NCI-H510A treated with DMSO at 0.1 percent for 48 hours (cell line): ENCODE measurements at regions not wholly inside any gene's neighbourhood (a gene's known extent, or its start where the extent isn't known, plus 50 kb on each side); places are given as distances from the start of the nearest gene placed in this dataset.
"Not testable (repeated sequence)": the region's sequence is repeated elsewhere in the genome, so short reads cannot be mapped to it uniquely, and the experiment has no call there.

ENCODE experiments used
- DNase-seq: peaks from one replicate; lab custom pipeline; 2025; lab: John Stamatoyannopoulos, UW

DNA sequence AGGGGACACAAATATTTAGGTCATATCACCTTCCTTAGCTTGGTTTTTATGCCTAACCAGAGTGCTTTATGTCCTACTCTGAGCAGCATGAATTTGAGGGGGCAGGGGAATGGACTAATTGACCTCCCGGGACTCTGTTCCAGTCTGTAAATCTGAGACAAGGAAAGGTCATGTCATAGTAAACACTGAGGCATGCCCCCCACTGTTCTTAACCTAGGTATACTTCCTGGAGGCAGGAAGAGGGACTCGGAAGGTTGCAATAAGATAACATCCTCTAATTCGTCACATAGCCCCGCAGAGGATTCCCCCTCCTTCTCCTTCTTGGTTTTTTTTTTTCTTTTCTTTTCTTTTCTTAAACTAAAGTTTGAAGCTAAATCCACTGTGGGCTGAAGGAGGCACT, 540.3 kb upstream of the CADM1 start:
- DNase-seq = no peak

GRCh38 chr11:116043857-116044256, 539.6 kb upstream of the CADM1 start:
- no peak for DNase-seq

DNA sequence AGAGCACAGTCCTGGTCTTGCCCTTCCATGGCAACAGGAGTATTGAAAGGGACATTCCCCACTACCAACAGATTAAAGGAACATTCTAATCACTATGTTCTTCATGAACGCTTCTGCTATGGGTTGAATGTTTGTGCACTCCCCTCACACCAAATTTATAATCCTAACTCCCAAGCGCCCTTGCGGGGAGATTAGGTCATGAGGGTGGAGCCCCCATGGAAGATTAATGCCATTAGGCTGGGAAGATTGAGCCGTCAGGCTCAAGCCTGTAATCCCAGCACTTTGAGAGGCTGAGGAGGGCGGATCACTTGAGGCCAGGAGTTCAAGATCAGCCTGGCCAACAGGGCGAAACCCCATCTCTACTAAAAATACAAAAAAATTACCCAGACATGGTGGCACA, 538.8 kb upstream of the CADM1 start:
- DNase-seq = not testable (repeated sequence)

- DNase-seq = no peak
Measured at GRCh38 chr11:116042146-116042545, 537.9 kb upstream of the CADM1 start.

- DNase-seq = no peak
Measured at GRCh38 chr11:116037861-116038260, 533.6 kb upstream of the CADM1 start.

GRCh38 chr11:116035977-116036376, 531.8 kb upstream of the CADM1 start:
- peak; percentile 98 for DNase-seq

DNA sequence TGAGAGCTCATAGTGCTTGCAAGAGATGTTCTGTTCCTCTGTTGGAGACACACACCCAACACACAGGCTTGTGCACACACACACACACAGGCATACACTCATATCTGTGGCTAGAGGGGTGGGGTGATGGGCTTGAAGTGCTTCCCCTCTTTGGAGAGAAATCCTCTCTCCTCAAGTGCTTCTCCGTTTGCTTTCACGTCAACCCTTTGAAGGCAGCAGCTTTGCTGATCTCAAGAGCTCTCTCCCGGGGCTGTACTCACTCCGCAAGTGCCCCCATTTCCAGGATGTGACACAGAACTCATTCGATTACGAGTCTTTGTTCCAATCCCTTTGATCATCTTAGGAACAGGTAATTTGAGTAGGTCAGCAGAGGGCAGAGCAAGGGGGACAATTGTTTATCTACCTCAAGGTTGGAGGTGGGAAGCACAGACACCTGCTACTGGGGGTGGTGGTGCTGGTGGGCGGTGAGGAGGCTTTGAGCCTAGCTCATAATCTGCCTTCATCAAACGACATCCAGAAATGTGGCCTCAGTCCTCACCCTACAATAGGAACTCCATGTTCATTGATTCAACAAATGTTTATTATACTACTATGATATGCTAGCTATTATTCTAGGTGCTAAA, 529.8 kb upstream of the CADM1 start:
- DNase-seq = peak; percentile 98

GRCh38 chr11:116030697-116031331, 526.6 kb upstream of the CADM1 start:
- no peak for DNase-seq

DNA sequence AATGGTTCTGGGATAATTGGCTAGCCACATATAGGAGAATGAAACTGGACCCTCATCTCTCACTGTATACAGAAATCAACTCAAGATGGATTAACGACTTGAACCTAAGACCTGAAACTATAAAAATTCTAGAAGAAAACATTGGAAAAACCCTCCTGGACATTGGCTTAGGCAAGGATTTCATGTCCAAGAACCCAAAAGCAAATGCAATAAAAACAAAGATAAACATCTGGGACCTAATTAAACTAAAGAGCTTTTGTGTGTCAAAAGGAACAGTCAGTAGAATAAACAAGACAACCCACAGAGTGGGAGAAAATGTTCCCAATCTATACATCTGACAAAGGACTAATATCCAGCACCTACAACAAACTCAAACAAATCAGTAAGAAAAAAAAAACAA, 524.3 kb upstream of the CADM1 start:
- DNase-seq = not testable (repeated sequence)

DNA sequence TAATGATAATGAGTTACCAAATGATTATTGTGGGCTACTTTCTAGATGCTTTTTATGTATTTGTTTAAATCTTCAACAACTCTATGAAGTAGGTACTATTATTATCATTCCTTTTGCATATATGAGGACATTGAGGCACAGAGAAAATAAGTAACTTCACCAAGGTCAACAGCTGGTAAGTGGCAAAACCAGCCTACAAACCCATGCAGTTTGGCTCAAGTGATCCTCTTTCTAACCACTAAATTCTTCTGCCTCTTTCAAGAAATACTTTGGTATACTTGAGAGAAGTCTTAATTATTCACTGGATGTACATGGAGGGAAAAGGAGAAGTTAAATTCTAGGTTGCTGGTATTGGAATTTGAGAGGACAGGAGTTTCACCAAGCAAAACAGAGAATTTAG, 495.2 kb upstream of the CADM1 start:
- DNase-seq = no peak

DNA sequence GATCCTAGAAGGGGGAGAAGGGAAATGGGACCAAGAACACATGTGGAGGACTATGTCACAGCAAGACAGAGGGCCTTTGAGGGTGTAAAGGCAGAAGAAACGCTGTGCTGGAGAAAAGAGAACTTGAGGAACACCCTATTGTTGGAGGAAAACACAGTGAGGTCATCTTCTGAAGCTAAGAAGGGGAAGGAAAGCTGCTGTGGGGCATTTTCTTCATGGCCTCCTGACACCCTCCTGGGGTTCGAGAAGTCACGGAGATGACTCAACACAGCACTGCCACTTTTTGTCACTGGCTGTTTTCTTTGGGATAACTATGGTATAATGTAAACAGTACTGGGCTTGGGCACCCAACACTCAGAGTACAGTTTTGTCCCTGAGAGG, 492.6 kb upstream of the CADM1 start:
- no peak for DNase-seq

- no peak for DNase-seq
Measured at GRCh38 chr11:115996125-115996807, 492.1 kb upstream of the CADM1 start.

DNA sequence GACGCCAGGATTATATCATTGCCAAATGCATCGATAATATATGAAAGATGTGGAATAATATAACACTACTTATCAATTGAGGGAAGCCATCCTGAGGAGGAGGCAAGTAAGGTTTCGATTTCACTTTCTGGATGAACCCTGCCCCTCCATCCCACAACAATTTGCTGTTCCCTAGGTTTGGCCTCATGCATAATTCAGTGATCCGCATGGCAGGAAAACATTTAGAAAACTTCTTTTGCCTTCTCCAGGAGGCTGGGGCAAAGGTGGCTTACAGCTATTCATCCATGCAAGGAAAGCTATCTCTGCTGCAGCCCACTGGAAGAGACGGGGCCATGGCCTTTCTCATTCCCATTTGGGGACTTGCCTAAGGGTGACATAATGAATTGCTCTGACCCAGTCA, 489.4 kb upstream of the CADM1 start:
- no peak for DNase-seq

- DNase-seq = no peak
Measured at GRCh38 chr11:115990004-115990447, 485.8 kb upstream of the CADM1 start.

- DNase-seq = no peak
Measured at GRCh38 chr11:115985896-115986295, 481.7 kb upstream of the CADM1 start.

- no peak for DNase-seq
Measured at GRCh38 chr11:115984228-115984627, 480.0 kb upstream of the CADM1 start.

- DNase-seq = no peak
Measured at GRCh38 chr11:115982666-115983065, 478.5 kb upstream of the CADM1 start.

DNA sequence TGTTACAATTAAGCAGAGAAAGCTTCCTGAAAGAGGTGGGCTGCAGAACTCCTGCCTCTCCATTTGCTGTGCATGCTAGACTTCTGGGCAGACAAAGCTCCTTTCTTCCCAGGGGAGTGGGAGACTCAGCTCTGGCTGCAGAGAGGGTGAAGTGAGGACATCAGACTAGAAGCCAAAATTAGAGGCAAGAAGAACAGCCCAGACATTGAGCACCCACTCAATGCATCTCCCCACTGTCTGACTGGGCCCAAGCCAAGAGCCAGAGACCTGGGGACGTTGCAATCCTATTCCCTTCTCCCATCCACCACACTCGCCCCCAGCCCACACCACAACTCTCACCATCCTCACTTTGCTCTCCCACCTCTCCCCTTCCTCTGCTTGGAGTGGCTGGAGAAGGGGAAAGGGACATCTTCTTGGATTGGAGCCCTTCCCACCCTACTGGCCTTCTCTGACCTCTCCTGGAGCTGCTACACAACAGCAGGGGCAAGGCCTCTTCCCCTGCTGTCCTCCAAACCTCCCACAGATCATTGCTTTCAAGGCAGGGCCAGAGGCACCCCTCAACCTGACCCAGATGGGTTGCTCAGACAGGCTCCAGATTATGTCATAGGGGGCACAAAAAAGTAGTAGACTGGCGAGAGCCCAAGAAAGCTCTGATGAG, 477.7 kb upstream of the CADM1 start:
- no peak for DNase-seq

GRCh38 chr11:115981104-115981481, 476.9 kb upstream of the CADM1 start:
- no peak for DNase-seq

DNA sequence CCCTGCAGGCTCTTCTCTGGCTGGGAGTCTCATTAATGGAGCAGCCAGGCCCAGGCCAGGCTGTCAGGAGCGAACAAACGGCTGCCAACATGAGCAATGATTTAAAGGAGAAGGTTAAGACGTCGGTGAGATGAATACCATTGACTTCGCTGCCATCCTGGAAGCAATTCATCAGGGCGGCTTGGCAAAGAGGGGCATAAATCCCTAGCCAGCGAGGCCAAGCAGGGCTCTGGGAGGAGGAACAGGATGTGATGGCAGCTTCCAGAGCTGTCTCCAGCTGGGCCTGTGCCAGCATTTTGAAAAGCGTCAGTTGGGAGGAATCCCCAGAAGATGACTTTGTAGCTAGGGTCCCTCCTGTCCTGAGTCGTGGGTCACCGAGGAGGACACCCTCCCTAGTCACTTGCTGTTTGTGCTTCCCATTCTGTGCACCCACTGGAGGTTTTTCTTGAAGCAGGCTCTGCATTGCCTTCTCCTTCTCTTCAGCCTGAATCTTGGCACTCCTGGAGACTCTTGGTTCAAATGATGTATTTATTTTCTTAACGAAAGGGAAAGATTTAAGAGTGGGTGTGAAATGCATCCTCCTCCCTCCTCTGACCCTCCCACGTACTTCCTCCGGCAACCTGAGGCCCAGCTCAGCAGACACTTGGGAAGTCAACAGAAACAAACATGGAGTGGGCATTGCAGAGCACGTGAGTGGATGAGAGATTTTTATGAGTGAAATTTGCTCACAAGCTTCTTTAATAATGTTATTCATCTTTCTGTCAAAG, 476.3 kb upstream of the CADM1 start:
- DNase-seq = peak; percentile 13

DNA sequence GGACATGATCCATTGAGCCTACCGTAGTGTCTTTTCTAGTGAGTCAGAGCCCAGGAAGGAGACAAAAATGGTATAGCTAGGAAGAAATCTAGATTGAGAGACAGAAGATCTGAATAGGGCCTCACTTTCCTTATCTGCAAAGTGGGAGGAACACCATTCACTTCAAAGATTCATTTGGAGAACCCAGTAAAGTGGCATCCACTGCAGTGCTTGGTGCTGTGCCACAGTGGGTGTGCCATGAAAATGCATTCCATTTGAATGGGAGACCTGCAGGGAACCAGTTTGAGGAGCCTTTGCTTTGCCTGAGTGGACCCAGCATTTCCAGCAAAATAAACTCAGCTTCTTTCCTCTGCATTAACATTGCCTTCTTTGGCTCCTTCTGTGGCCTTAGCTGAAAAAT, 470.5 kb upstream of the CADM1 start:
- DNase-seq = no peak

DNA sequence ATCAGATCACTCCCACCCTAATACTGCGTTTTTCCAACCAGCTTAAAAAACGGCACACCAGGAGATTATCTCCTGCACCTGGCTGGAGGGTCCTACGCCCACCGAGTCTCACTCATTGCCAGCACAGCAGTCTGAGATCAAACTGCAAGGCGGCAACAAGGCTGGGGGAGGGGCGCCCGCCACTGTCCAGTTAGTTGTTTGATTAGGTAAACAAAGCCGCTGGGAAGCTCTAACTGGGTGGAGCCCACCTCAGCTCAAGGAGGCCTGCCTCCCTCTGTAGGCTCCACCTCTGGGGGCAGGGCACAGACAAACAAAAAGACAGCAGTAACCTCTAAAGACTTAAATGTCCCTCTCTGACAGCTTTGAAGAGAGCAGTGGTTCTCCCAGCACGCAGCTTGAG, 463.0 kb upstream of the CADM1 start:
- not testable (repeated sequence) for DNase-seq
